ENCODE measurements at regions not wholly inside any gene's neighbourhood (a gene's known extent, or its start where the extent isn't known, plus 50 kb on each side); places are given as distances from the start of the nearest gene placed in this dataset.

GRCh38 chr7:155188357-155188756, 109.3 kb upstream of the INSIG1 start:
- TF ChIP-seq POLR2A (IDR thresholded peaks at IDR 0.05): no peak
- TF ChIP-seq EP300 (IDR thresholded peaks at IDR 0.05): no peak
- TF ChIP-seq CTCF (IDR thresholded peaks at IDR 0.05): no peak
